NCI-H748 (cell line): ENCODE measurements at regions not wholly inside any gene's neighbourhood (a gene's known extent, or its start where the extent isn't known, plus 50 kb on each side); places are given as distances from the start of the nearest gene placed in this dataset.

Experiments
- DNase-seq: peaks from one replicate; lab custom pipeline; 2025; ENCODE audit not compliant: unreplicated experiment; lab: John Stamatoyannopoulos, UW

- no peak for DNase-seq
Measured at GRCh38 chr2:147227313-147227712, 617.5 kb upstream of the ACVR2A start.

GRCh38 chr2:147224070-147224469 lies 620.8 kb upstream of the ACVR2A start:
- peak; percentile 70 for DNase-seq

- peak; percentile 87 for DNase-seq
Measured at GRCh38 chr2:147223553-147224060, 621.2 kb upstream of the ACVR2A start.

DNA sequence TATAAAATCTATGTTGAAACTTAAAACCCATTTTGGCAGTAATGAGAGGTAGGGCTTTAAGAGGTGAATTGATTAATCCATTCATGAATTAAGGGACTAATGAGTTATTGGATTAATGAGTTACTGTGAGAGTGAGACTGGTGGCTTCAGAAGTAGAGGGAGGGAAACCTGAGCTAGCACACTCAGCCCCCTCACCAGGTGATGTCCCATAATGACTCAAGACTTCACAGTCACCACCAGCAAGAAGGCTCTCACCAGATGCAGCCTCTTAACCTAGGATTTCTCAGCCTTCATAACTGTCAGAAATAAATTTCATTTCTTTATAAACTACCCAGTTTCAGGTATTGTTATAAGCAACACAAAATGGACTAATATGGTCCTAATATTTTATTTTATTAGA lies 621.7 kb upstream of the ACVR2A start:
- DNase-seq: peak; percentile 37

DNA sequence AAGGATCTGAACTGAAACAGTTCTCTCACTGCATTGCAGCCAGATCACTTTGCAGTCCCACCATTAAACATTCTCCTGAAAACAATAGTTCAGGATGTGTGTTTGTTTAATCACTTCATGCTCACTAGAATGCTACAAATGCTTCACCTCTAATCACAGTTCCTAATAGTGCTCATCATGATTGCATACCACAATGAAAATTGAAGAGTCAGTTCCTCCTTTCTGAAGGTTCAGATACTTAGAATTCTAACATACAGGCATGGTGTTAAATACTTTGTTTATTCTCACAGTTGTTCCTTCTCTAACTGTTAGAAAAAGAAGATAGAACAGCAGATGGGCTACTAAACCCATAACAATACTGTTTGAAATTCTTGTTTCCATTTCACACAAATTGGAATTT lies 622.3 kb upstream of the ACVR2A start:
- DNase-seq: peak; percentile 43

DNA sequence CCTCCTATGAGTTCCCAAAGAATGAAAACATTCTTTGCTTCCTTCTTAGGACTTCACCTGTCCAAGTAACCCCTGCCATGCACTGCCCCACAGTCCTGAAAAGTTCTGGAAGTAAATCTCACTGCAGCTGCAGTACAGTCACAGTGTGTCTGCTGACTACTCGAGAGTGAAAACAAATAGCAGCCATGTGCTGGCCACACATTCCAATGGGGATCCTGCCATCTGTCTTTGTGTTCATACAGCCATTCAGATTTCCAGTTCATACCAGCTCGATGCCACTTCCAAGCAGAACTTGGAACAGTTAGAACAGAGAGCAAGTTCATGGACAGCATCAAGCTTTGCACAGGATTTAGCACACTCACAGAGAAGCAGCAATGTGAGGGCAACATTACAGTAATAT lies 629.9 kb upstream of the ACVR2A start:
- DNase-seq: no peak

DNA sequence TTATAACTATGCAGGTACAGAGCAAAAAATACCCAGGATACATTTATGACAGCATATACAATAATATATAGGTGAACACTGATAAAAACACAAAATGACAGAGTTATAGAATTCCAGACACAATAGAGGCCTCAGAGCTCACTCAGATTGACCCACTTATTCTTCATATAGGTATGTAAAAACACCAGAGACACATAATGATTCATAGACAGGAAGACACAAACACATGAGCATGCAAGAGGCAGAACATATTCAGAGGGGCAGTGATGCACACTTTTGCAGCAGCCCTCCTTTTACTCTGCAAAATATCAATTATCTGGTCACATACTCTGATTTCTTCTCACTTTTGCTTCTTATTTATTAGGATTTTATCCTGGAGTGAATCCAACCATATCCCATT lies 633.3 kb upstream of the ACVR2A start:
- no peak for DNase-seq

GRCh38 chr2:147204102-147204501 lies 640.7 kb upstream of the ACVR2A start:
- DNase-seq: no peak

DNA sequence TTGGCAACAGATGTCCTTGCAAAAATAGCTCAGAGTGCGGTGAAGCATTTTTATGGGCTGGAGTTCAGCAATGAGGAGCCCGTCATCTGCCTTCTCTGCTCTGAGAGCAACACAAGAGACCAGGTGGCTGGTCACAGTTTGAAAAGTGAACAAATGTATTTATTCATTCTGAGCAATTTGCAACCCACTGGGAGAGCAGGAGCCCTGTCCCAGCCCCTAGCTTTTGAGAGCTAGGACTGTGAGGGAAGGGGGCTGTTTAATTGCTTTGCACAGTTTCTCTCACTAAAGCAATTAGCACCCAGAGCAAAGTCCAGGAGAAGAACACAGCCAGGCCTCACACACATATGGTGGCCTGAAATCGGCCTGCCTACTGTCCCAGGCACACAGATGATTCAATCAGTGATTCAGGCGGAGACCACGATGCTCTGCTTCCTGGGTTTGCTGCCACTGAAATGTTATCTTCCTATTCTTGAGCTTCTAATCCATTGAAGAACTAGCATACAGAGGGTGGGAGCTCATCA lies 646.1 kb upstream of the ACVR2A start:
- peak; percentile 10 for DNase-seq

DNA sequence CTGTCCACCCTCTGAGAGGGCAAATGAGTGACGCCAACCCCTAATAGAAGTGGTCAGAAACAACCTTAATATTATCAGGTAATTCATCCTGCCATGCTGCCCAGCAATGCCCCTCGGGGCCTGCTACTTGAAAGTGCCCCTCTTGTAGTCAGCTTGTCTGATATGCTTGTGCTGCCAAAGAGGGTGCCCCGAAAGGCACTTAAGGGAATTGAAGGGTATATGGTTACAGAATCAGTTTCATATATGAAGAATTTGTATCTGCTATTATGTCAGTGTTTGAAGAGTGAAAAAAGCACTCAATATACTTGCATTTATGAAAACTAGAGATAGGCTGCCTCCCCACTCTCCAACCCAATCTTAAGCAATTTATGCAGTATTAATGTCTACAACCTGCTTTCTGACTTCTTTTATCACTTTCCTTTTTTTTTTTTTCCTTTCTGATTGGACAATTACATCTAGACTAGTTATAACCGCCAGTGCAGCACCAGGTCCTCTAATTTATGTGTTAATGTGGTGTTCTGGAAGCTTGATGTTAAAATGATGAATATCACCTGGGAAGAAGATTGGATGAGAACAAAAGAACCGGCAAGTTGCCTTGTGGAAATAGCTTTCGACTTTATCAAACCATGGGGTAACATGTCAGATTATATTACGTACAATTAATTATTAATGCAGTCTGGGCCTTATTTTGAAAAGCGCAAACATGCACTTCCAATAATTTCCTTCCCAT lies 646.9 kb upstream of the ACVR2A start:
- peak; percentile 1 for DNase-seq

DNA sequence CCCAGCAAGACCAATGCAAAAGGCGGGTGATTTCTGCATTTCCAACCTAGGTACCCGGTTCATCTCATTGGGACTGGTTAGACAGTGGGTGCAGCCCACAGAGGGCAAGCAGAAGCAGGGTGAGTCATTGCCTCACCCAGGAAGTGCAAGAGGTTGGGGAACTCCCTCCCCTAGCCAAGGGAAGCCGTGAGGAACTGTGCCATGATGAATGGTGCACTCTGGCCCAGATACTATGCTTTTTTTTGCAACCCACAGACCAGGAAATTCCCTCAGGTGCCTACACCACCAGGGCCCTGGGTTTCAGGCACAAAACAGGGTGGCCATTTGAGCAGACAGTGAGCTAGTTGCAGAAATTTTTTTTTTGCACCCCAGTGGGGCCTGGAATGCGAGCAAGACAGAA lies 662.6 kb upstream of the ACVR2A start:
- DNase-seq: no peak

- DNase-seq: no peak
Measured at GRCh38 chr2:147181351-147182029, 663.3 kb upstream of the ACVR2A start.

DNA sequence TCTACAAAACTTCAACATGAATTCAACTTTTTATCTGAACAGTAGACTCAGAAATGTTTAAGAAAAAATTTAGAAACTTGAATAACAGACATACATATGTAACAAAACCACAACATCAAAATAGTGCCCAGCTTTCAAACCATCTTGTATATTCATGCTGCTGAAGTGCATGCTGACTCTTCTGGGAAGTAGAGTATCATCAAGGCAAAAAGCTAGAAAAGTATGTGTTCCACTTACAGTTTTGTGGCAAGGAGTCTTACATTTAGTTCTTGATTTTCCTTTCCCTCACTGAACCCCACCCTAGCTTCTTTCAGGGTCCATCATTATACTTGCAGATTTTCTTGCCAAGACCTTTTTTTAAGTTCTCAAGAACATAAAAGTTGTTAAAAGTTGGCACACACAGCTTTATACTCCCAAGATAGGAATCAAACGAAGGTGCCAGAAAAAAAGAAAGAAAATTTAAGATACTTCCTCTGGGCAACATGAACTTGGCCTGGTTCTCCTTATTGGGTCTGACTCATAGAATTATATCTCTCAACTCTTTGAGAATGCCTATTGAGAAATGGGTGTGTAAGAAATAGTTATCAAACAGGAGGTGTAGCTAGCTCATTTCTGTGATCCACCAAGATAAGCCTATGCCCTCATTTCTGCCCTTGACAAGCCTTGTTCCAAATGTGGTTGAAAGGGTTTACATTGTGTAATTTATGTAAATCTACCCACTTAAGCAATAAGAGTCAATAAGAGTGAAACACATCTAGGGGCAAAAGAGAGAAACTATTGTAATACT lies 667.6 kb upstream of the ACVR2A start:
- DNase-seq: peak; percentile 8

GRCh38 chr2:147174824-147175254 lies 670.0 kb upstream of the ACVR2A start:
- DNase-seq: no peak

- no peak for DNase-seq
Measured at GRCh38 chr2:147173798-147174197, 671.0 kb upstream of the ACVR2A start.

- no peak for DNase-seq
Measured at GRCh38 chr2:147173189-147173581, 671.6 kb upstream of the ACVR2A start.

DNA sequence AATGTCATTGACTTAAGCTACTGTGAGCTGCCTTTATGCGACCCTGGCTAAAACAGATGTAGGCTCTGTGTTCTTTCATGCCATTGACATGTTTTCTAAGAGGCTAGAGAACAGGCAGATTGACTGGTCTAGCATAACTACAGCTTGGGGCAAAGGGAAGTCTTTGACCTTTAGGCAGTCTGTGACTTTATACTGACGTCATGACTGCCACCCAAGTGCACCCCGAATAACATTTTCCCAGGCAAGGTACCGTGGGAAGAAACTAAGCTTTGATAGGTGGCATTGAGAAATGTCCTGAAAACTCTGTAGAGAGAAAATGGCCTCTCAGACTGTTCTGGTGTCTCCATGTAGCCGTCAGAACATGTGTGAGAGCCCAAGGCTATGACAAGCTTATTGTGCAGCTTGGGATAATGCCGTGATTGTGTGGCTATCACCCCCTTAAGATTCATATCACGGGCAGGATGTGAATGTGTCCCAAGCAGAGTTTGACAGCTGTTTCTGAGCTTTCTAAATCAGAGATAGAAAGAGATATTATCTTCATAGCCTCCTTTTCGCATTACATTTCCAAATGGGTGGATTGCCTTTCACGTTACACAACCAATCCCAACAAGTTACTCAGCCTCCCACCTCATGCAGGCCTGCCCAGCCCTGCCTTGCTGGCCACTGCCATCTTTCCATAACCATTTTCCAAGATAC lies 672.2 kb upstream of the ACVR2A start:
- DNase-seq: no peak

- no peak for DNase-seq
Measured at GRCh38 chr2:147171941-147172340, 672.9 kb upstream of the ACVR2A start.

DNA sequence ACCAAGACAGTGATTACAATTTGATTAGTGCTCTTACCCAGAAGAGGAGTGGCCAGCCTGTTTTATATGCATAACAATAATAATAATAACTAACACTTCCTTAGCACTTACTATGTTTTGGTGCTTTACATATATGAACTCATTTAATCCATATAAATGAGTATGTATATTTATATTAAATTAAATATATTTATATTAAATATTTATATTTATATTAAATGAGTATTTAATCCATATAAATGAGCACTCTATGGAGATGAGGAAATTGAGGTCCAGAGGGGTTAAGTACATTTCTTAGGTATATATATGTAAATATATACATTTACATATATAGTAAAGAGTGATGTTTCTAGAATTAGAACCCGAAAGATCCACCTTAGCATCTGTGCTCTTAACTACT lies 673.9 kb upstream of the ACVR2A start:
- DNase-seq: no peak

DNA sequence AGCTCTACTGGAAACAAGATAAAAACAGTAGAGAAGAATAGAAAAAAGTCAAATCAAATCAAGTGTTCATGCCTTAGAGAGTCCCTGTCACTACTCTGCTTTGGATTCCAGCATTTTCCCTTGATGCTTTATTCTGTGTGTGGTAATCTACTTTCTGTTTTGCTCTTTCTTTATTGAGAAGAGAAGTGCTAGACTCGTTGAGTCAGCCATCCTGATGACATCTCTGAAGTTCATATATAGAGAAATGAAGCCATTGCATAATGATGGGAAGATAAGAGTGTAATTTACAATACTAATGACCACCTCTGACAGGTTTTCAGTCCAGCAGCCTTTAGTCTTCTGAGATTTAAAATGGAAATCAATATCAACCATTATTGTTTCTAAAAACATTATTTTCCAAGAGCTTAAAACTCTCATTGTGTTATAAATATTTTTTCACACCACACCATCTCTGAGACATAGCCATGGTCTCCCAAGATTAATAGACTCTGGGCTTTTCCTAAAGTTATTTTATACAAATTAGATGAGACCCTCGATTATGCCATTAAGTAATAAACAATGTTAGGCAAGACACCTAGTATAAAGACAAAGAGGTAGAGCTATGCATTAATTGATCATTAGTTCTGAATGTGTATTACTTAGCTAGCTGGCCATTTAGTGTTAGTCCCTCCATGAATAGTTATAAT lies 679.0 kb upstream of the ACVR2A start:
- DNase-seq: no peak
